ENCODE measurements at regions not wholly inside any gene's neighbourhood (a gene's known extent, or its start where the extent isn't known, plus 50 kb on each side); places are given as distances from the start of the nearest gene placed in this dataset.

- Histone ChIP-seq H3K4me3 (ENCODE audit: low read length) (no peak overlapping the region), H3K27me3 (ENCODE audit: control insufficient read depth, insufficient read depth, low read length) (no peaks in the 10 kb centered on the region)
- no CpG with 5 or more reads among the region's 2 CpGs for WGBS (ENCODE audit: insufficient coverage)
Measured at GRCh38 chrX:127861611-127862010, 190.6 kb downstream of the ACTRT1 start.

More at GRCh38 chrX:127861611-127862010, 190.6 kb downstream of the ACTRT1 start:
- no peaks in the 10 kb centered on the region for H3K4me1 ChIP-seq (ENCODE audit: control insufficient read depth, insufficient read depth, low read length)
- no peaks in the 10 kb centered on the region for H3K36me3 ChIP-seq (ENCODE audit: control insufficient read depth, insufficient read depth, low read length)
- no peaks in the 10 kb centered on the region for H3K9me3 ChIP-seq (replicated peaks; ENCODE audit: control insufficient read depth, low read depth, low read length)
- no peak for DNase-seq
- H3K27ac ChIP-seq (ENCODE audit: low read length) = no peak overlapping the region

All from muscle of leg (tissue), 3 donors.